Esophagus muscularis mucosa (tissue), 3 donors: ENCODE measurements at regions not wholly inside any gene's neighbourhood (a gene's known extent, or its start where the extent isn't known, plus 50 kb on each side); places are given as distances from the start of the nearest gene placed in this dataset.

Experiments used
- POLR2AphosphoS5 ChIP-seq, 2 donors: sonication (generic); formaldehyde crosslinking; IDR thresholded peaks; one replicate each; pipeline ENCODE4 v1.6.1; 2017; ENCODE audit warnings: antibody characterized with exemption in 2 of 2
- TF ChIP-seq, protein P1 (sequence below), 3 experiments: fragments of 200-600 bp in 2 of 3; fragments of 450-650 bp in 1 of 3; sonication (generic) in 2 of 3; IDR thresholded peaks; one replicate each; pipeline ENCODE4 v1.5.1; 2017 to 2019; ENCODE audit warnings: antibody characterized with exemption in 3 of 3, mild to moderate bottlenecking in 2 of 3, moderate library complexity in 1 of 3

DNA sequence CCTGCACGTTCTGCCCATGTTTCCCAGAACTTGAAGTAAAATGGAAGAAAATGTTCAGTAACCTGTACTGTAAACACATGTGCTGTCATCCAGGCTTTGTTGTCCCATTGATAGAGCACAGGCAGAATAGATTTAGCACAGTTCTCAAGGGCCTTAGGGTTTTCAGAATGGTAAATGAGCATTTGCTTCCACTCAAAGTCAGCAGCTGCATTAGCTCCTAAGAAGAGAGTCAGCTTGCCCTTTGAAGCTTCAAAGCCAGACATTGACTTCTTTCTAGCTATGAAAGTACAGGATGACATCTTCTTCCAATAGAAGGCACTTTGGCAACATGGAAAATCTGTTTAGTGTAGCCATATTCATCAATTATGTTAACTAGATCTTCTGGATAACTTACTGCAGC lies 76.2 kb upstream of the TMEM108 start:
- TF ChIP-seq POLR2AphosphoS5 (IDR thresholded peaks at IDR 0.05): no peak
- TF ChIP-seq, protein P1, sequence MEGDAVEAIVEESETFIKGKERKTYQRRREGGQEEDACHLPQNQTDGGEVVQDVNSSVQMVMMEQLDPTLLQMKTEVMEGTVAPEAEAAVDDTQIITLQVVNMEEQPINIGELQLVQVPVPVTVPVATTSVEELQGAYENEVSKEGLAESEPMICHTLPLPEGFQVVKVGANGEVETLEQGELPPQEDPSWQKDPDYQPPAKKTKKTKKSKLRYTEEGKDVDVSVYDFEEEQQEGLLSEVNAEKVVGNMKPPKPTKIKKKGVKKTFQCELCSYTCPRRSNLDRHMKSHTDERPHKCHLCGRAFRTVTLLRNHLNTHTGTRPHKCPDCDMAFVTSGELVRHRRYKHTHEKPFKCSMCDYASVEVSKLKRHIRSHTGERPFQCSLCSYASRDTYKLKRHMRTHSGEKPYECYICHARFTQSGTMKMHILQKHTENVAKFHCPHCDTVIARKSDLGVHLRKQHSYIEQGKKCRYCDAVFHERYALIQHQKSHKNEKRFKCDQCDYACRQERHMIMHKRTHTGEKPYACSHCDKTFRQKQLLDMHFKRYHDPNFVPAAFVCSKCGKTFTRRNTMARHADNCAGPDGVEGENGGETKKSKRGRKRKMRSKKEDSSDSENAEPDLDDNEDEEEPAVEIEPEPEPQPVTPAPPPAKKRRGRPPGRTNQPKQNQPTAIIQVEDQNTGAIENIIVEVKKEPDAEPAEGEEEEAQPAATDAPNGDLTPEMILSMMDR (IDR thresholded peaks at IDR 0.05): no peak
